ENCODE measurements at regions not wholly inside any gene's neighbourhood (a gene's known extent, or its start where the extent isn't known, plus 50 kb on each side); places are given as distances from the start of the nearest gene placed in this dataset.

- Histone ChIP-seq H3K4me1 (ENCODE audit: low read length) (no peaks in the 10 kb centered on the region), H2AFZ (ENCODE audit: low read length) (no peak overlapping the region), H3K36me3 (ENCODE audit: insufficient read depth, low read length) (no peaks in the 10 kb centered on the region), H3K79me2 (ENCODE audit: low read length) (no peaks in the 10 kb centered on the region), H3K9me2 (replicated peaks; ENCODE audit: insufficient read depth, low read length) (no peaks in the 10 kb centered on the region), H4K20me1 (ENCODE audit: insufficient read depth, low read depth, low read length) (no peaks in the 10 kb centered on the region), H3K27ac (ENCODE audit: low read length) (no peak overlapping the region), H3K4me2 (ENCODE audit: low read depth, low read length, poor library complexity, severe bottlenecking) (no peak overlapping the region), H3K9ac (ENCODE audit: low read length) (no peak overlapping the region), H3K9me3 (ENCODE audit: low read length) (no peaks in the 10 kb centered on the region), H3K4me3 (ENCODE audit: low read length) (no peak overlapping the region), H3K27me3 (ENCODE audit: low read length) (no peaks in the 10 kb centered on the region)
- no peak for DNase-seq
Observed at GRCh38 chr7:1291845-1292765, 59.4 kb downstream of the UNCX start.

GRCh38 chr7:1292972-1293830 lies 60.5 kb downstream of the UNCX start:
- no peaks in the 10 kb centered on the region for H4K20me1 ChIP-seq (ENCODE audit: insufficient read depth, low read depth, low read length)
- H3K9me3 ChIP-seq (ENCODE audit: low read length) = no peaks in the 10 kb centered on the region
- H3K79me2 ChIP-seq (ENCODE audit: low read length) = no peaks in the 10 kb centered on the region
- no peaks in the 10 kb centered on the region for H3K9me2 ChIP-seq (replicated peaks; ENCODE audit: insufficient read depth, low read length)
- H3K36me3 ChIP-seq (ENCODE audit: insufficient read depth, low read length) = no peaks in the 10 kb centered on the region
- H3K27ac ChIP-seq (ENCODE audit: low read length) = no peak overlapping the region
- no peaks in the 10 kb centered on the region for H3K27me3 ChIP-seq (ENCODE audit: low read length)
- H3K4me3 ChIP-seq (ENCODE audit: low read length) = no peak overlapping the region
- H3K9ac ChIP-seq (ENCODE audit: low read length) = no peak overlapping the region
- no peak overlapping the region for H3K4me2 ChIP-seq (ENCODE audit: low read depth, low read length, poor library complexity, severe bottlenecking)
- DNase-seq = no peak
- no peaks in the 10 kb centered on the region for H3K4me1 ChIP-seq (ENCODE audit: low read length)
- no peak overlapping the region for H2AFZ ChIP-seq (ENCODE audit: low read length)

GRCh38 chr7:1293950-1294411 lies 61.3 kb downstream of the UNCX start:
- no peaks in the 10 kb centered on the region for H4K20me1 ChIP-seq (ENCODE audit: insufficient read depth, low read depth, low read length)
- H3K4me1 ChIP-seq (ENCODE audit: low read length) = no peaks in the 10 kb centered on the region
- no peak overlapping the region for H3K9ac ChIP-seq (ENCODE audit: low read length)
- no peaks in the 10 kb centered on the region for H3K9me2 ChIP-seq (replicated peaks; ENCODE audit: insufficient read depth, low read length)
- H2AFZ ChIP-seq (ENCODE audit: low read length) = no peak overlapping the region
- H3K27ac ChIP-seq (ENCODE audit: low read length) = no peak overlapping the region
- no peak overlapping the region for H3K4me2 ChIP-seq (ENCODE audit: low read depth, low read length, poor library complexity, severe bottlenecking)
- no peak overlapping the region for H3K4me3 ChIP-seq (ENCODE audit: low read length)
- no peaks in the 10 kb centered on the region for H3K36me3 ChIP-seq (ENCODE audit: insufficient read depth, low read length)
- H3K79me2 ChIP-seq (ENCODE audit: low read length) = no peaks in the 10 kb centered on the region
- H3K9me3 ChIP-seq (ENCODE audit: low read length) = no peaks in the 10 kb centered on the region
- DNase-seq = no peak
- no peaks in the 10 kb centered on the region for H3K27me3 ChIP-seq (ENCODE audit: low read length)

- DNase-seq = no peak
- no peaks in the 10 kb centered on the region for H3K9me2 ChIP-seq (replicated peaks; ENCODE audit: insufficient read depth, low read length)
- no peaks in the 10 kb centered on the region for H3K27me3 ChIP-seq (ENCODE audit: low read length)
- H3K4me2 ChIP-seq (ENCODE audit: low read depth, low read length, poor library complexity, severe bottlenecking) = no peak overlapping the region
- no peaks in the 10 kb centered on the region for H3K36me3 ChIP-seq (ENCODE audit: insufficient read depth, low read length)
- no peaks in the 10 kb centered on the region for H4K20me1 ChIP-seq (ENCODE audit: insufficient read depth, low read depth, low read length)
- H3K9ac ChIP-seq (ENCODE audit: low read length) = no peak overlapping the region
- H3K27ac ChIP-seq (ENCODE audit: low read length) = no peak overlapping the region
- H3K4me3 ChIP-seq (ENCODE audit: low read length) = no peak overlapping the region
- H2AFZ ChIP-seq (ENCODE audit: low read length) = no peak overlapping the region
- H3K9me3 ChIP-seq (ENCODE audit: low read length) = no peaks in the 10 kb centered on the region
- H3K79me2 ChIP-seq (ENCODE audit: low read length) = no peaks in the 10 kb centered on the region
- H3K4me1 ChIP-seq (ENCODE audit: low read length) = no peaks in the 10 kb centered on the region
Observed at GRCh38 chr7:1295776-1296355, 63.2 kb downstream of the UNCX start.

- no peaks in the 10 kb centered on the region for H3K36me3 ChIP-seq (ENCODE audit: insufficient read depth, low read length)
- no peaks in the 10 kb centered on the region for H3K9me3 ChIP-seq (ENCODE audit: low read length)
- H2AFZ ChIP-seq (ENCODE audit: low read length) = no peak overlapping the region
- no peaks in the 10 kb centered on the region for H3K27me3 ChIP-seq (ENCODE audit: low read length)
- no peak overlapping the region for H3K4me3 ChIP-seq (ENCODE audit: low read length)
- no peaks in the 10 kb centered on the region for H3K9me2 ChIP-seq (replicated peaks; ENCODE audit: insufficient read depth, low read length)
- no peak overlapping the region for H3K4me2 ChIP-seq (ENCODE audit: low read depth, low read length, poor library complexity, severe bottlenecking)
- H3K79me2 ChIP-seq (ENCODE audit: low read length) = no peaks in the 10 kb centered on the region
- no peak for DNase-seq
- no peak overlapping the region for H3K27ac ChIP-seq (ENCODE audit: low read length)
- no peak overlapping the region for H3K9ac ChIP-seq (ENCODE audit: low read length)
- no peaks in the 10 kb centered on the region for H3K4me1 ChIP-seq (ENCODE audit: low read length)
- no peaks in the 10 kb centered on the region for H4K20me1 ChIP-seq (ENCODE audit: insufficient read depth, low read depth, low read length)
Observed at GRCh38 chr7:1296356-1296981, 63.8 kb downstream of the UNCX start.

GRCh38 chr7:1297017-1297960 lies 64.6 kb downstream of the UNCX start:
- Histone ChIP-seq H3K9me3 (ENCODE audit: low read length) (no peaks in the 10 kb centered on the region), H3K27me3 (ENCODE audit: low read length) (no peaks in the 10 kb centered on the region), H3K4me3 (ENCODE audit: low read length) (no peak overlapping the region), H4K20me1 (ENCODE audit: insufficient read depth, low read depth, low read length) (no peaks in the 10 kb centered on the region), H3K4me1 (ENCODE audit: low read length) (no peaks in the 10 kb centered on the region), H3K36me3 (ENCODE audit: insufficient read depth, low read length) (no peaks in the 10 kb centered on the region), H3K79me2 (ENCODE audit: low read length) (no peaks in the 10 kb centered on the region), H3K9me2 (replicated peaks; ENCODE audit: insufficient read depth, low read length) (no peaks in the 10 kb centered on the region), H3K9ac (ENCODE audit: low read length) (no peak overlapping the region), H2AFZ (ENCODE audit: low read length) (no peak overlapping the region), H3K27ac (ENCODE audit: low read length) (no peak overlapping the region), H3K4me2 (ENCODE audit: low read depth, low read length, poor library complexity, severe bottlenecking) (no peak overlapping the region)
- no peak for DNase-seq

GRCh38 chr7:1298051-1298930 lies 65.6 kb downstream of the UNCX start:
- DNase-seq = no peak
- H3K36me3 ChIP-seq (ENCODE audit: insufficient read depth, low read length) = no peaks in the 10 kb centered on the region

More at GRCh38 chr7:1298051-1298930, 65.6 kb downstream of the UNCX start:
- H3K4me3 ChIP-seq (ENCODE audit: low read length) = no peak overlapping the region
- no peak overlapping the region for H3K4me2 ChIP-seq (ENCODE audit: low read depth, low read length, poor library complexity, severe bottlenecking)
- H3K9ac ChIP-seq (ENCODE audit: low read length) = no peak overlapping the region
- peaks cover 4% of the 10 kb centered on the region for H3K4me1 ChIP-seq (ENCODE audit: low read length)
- H3K27ac ChIP-seq (ENCODE audit: low read length) = no peak overlapping the region
- no peaks in the 10 kb centered on the region for H3K9me2 ChIP-seq (replicated peaks; ENCODE audit: insufficient read depth, low read length)
- H3K27me3 ChIP-seq (ENCODE audit: low read length) = no peaks in the 10 kb centered on the region
- no peaks in the 10 kb centered on the region for H3K79me2 ChIP-seq (ENCODE audit: low read length)
- no peaks in the 10 kb centered on the region for H3K9me3 ChIP-seq (ENCODE audit: low read length)
- no peaks in the 10 kb centered on the region for H4K20me1 ChIP-seq (ENCODE audit: insufficient read depth, low read depth, low read length)
- no peak overlapping the region for H2AFZ ChIP-seq (ENCODE audit: low read length)

Data from Karpas-422 (cell line).